RWPE1 (cell line): ENCODE measurements at regions not wholly inside any gene's neighbourhood (a gene's known extent, or its start where the extent isn't known, plus 50 kb on each side); places are given as distances from the start of the nearest gene placed in this dataset.

Experiments used
- CTCF ChIA-PET: fragments of 350-600 bp; sonication (Branson Sonifier 250); formaldehyde crosslinking; extraction: SDS; loops from one replicate; lab custom pipeline; 2021; lab: Yijun Ruan, JAX
- POLR2A ChIA-PET: fragments of 400-600 bp; formaldehyde crosslinking; extraction: SDS; loops from one replicate; lab custom pipeline; 2020; ENCODE audit warnings: antibody characterized with exemption; ENCODE audit not compliant: low non-redundant PET; lab: Yijun Ruan, JAX
- DNase-seq: peaks from one replicate; pipeline ENCODE4 v3.0.0; 2012; ENCODE audit warnings: low spot score
- H3K27ac ChIP-seq: fragments of 450-650 bp; 2 replicates; pipeline ENCODE4 v1.5.1; 2017
- TF ChIP-seq, protein P1 (sequence below): fragments of 450-650 bp; conservative IDR thresholded peaks from 2 replicates; pipeline ENCODE4 v1.5.1; 2017; ENCODE audit warnings: low read depth, mild to moderate bottlenecking

DNA sequence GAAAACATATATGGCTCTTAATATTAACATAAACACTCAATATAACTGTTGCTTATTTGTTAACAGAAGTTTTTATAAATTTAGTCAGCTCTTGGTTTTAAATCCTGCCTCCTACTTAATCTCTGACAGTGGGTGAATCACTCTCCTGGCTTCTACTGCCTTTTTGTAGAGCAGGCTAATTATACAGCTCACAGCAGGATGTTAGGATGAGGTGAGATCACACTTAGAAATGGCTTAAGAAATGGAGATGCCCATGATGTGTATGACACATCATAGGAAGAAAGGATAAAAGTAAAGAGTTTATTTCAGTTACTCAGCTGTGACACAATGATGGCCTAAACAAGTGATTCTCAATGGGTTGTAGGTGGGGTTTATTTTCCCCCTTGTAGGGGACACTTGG, 345.6 kb downstream of the SPRY2 start:
- peak; percentile 41 for DNase-seq
- CTCF ChIA-PET, result no interaction called here
- TF ChIP-seq, protein P1, sequence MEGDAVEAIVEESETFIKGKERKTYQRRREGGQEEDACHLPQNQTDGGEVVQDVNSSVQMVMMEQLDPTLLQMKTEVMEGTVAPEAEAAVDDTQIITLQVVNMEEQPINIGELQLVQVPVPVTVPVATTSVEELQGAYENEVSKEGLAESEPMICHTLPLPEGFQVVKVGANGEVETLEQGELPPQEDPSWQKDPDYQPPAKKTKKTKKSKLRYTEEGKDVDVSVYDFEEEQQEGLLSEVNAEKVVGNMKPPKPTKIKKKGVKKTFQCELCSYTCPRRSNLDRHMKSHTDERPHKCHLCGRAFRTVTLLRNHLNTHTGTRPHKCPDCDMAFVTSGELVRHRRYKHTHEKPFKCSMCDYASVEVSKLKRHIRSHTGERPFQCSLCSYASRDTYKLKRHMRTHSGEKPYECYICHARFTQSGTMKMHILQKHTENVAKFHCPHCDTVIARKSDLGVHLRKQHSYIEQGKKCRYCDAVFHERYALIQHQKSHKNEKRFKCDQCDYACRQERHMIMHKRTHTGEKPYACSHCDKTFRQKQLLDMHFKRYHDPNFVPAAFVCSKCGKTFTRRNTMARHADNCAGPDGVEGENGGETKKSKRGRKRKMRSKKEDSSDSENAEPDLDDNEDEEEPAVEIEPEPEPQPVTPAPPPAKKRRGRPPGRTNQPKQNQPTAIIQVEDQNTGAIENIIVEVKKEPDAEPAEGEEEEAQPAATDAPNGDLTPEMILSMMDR, result no peak
- H3K27ac ChIP-seq, result no peak overlapping the region
- POLR2A ChIA-PET, result no interaction called here

DNA sequence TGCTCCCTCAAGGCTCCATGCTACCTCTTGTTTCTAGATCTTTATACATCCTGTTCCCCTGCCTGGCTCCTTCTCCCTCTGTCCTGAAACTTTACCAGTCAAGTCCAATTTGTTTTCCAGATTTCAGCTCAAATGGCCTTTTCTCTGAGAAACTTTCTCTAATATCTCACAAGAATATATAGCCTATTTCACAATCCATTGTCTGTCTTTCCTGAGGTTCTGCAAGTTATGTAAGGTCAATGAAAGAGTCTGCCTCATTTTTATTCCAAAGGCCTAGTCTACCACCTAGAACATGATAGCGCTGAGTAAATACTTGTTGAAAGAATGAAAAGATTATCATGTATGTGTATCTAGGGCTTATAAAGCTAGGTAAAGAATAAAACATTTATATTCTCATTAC, 348.8 kb downstream of the SPRY2 start:
- TF ChIP-seq, protein P1, result no peak
- POLR2A ChIA-PET, result no interaction called here
- no peak overlapping the region for H3K27ac ChIP-seq
- no peak for DNase-seq
- CTCF ChIA-PET, result no interaction called here

DNA sequence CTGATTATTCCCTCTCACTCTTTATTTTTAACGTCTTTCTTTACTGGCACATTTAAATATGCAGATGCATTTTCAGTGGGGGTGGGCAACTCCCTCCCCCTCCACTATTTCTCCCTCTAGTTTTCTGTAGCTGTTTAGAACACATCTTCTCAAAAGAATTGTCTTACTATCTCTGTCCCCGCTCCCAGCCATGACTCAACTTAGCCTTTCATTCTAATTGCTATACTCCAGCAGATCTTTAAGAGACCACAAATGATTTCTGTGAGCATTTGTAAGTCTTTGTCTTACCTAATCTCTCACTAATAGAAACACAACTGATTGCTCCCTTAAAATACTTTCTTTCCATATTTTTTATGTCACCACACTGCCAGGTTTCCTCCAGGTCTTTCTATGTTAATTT, 350.9 kb downstream of the SPRY2 start:
- no peak for DNase-seq
- CTCF ChIA-PET, result interaction anchor here (0.6 kb wide), 2 partner anchors 45 to 220 kb away, joined by 5 read pairs; no protein-coding TSS in a partner anchor
- TF ChIP-seq, protein P1, result no peak
- H3K27ac ChIP-seq, result no peak overlapping the region
- POLR2A ChIA-PET, result no interaction called here

DNA sequence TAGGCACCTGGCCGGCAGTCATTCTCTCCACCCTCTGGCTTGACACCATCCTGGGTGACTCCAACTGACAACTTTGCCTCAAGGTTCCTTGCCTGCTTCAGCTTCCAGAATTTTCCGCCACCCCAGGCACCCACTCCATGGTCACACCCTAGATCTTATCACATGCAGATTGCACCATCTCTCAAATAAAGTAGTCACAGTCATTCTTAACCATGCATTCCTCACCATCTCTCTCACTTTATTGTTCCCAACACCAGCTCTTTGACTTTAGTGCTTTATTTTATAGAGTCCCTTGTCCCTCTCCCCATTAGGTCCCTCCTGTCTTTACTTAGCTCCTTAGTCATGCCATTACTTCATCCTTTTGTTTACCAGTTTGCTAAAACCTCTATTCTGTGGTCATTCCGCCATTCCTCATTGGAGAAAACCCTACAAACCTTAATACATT, 351.7 kb downstream of the SPRY2 start:
- TF ChIP-seq, protein P1, result no peak
- CTCF ChIA-PET, result no interaction called here
- H3K27ac ChIP-seq, result no peak overlapping the region
- no peak for DNase-seq
- POLR2A ChIA-PET, result no interaction called here

DNA sequence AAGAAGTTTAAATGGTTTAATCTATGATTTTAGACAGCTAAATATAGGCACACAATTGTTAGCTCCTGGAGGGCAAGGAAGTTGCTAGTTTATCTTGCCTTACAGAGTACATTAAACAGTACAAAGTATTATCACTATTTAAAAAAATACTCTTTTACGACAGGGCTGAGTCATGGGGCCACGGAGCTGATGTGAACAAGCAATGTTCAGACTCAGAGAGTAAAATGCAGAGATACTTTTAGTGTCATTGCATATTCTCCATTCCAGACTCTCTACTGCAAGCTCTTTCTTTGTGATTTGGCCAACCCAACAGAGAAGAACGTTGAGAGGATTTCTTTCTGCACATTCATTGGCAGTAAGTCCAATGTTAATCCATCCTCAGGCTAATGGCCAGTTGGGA, 352.4 kb downstream of the SPRY2 start:
- no peak overlapping the region for H3K27ac ChIP-seq
- DNase-seq, result no peak
- CTCF ChIA-PET, result no interaction called here
- TF ChIP-seq, protein P1, result no peak
- POLR2A ChIA-PET, result no interaction called here

DNA sequence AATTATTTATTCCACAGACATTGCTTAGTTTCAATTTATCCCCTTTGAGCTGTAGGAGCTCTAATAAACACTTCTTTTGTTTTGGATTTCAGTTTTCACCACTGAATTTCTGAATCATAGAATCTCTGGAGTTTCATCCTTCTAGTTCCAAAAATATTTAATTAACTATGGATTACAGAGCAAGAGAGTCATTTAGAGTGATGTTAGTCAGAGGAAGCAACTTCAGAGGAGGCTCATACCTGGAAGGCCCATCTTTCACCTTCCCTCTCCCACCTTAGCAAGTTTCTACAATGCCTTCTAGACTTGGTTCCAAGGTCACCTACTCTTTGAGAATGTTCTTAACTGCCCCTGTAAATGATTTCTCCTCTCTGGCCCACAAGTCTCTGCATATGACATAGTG, 353.2 kb downstream of the SPRY2 start:
- CTCF ChIA-PET, result no interaction called here
- TF ChIP-seq, protein P1, result no peak
- no peak overlapping the region for H3K27ac ChIP-seq
- POLR2A ChIA-PET, result no interaction called here
- no peak for DNase-seq

DNA sequence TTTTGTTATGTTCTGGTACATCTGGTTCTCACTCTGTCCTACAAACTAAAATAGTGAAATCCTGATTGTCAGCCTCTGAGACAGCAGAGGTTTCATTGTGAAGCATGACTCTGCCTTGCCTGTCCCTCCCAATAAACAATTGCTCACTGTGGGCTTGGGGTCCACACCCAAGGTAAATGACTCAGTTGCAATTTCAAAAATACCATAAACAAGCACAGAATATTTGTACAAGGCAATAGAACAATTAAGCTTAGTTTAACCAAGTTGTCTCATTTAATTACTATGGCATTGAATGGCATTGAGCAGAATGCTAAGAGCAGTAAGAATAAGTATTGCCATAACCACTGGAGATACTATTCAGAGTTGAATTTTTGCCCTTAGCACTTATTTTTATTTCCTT, 353.6 kb downstream of the SPRY2 start:
- CTCF ChIA-PET, result no interaction called here
- TF ChIP-seq, protein P1, result no peak
- no peak overlapping the region for H3K27ac ChIP-seq
- DNase-seq, result no peak
- POLR2A ChIA-PET, result no interaction called here
